ENCODE measurements at regions not wholly inside any gene's neighbourhood (a gene's known extent, or its start where the extent isn't known, plus 50 kb on each side); places are given as distances from the start of the nearest gene placed in this dataset.

- Histone ChIP-seq H3K9me3 (ENCODE audit: control insufficient read depth in 4 of 4, insufficient read depth in 3 of 4, low read length in 3 of 4) (peaks cover 0 to 2% (median 0%) of the 10 kb centered on the region in 4 donors), H3K27me3 (ENCODE audit: control insufficient read depth in 3 of 3, insufficient read depth in 3 of 3, low read length in 2 of 3) (no peaks in the 10 kb centered on the region), H3K4me3 (no peak overlapping the region), H3K4me1 (ENCODE audit: control insufficient read depth in 5 of 5, insufficient read depth in 5 of 5, low read length in 5 of 5) (peaks cover 0 to 13% (median 9%) of the 10 kb centered on the region in 5 donors), H3K9ac (ENCODE audit: insufficient read depth in 1 of 2, low read length in 2 of 2) (no peak overlapping the region), H3K36me3 (ENCODE audit: control insufficient read depth in 4 of 4, insufficient read depth in 4 of 4, low read length in 4 of 4) (no peaks in the 10 kb centered on the region), H3K27ac (ENCODE audit: low read depth in 1 of 2, low read length in 1 of 2) (no peak overlapping the region)
- ATAC-seq (ENCODE audit: insufficient read depth, low FRiP score) (no peak), DNase-seq (no peak)
- 39 to 49% methylated on average over 11 of the region's 11 CpGs for WGBS, 2 donors
- TF ChIP-seq, protein P1, sequence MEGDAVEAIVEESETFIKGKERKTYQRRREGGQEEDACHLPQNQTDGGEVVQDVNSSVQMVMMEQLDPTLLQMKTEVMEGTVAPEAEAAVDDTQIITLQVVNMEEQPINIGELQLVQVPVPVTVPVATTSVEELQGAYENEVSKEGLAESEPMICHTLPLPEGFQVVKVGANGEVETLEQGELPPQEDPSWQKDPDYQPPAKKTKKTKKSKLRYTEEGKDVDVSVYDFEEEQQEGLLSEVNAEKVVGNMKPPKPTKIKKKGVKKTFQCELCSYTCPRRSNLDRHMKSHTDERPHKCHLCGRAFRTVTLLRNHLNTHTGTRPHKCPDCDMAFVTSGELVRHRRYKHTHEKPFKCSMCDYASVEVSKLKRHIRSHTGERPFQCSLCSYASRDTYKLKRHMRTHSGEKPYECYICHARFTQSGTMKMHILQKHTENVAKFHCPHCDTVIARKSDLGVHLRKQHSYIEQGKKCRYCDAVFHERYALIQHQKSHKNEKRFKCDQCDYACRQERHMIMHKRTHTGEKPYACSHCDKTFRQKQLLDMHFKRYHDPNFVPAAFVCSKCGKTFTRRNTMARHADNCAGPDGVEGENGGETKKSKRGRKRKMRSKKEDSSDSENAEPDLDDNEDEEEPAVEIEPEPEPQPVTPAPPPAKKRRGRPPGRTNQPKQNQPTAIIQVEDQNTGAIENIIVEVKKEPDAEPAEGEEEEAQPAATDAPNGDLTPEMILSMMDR (IDR thresholded peaks at IDR 0.05; ENCODE audit: control extremely low read depth, extremely low read depth): no peak
These were observed 210.0 kb upstream of the PRDM1 start for GRCh38 chr6:105875974-105876640.

- TF ChIP-seq, protein P1 (IDR thresholded peaks at IDR 0.05; ENCODE audit: control extremely low read depth, extremely low read depth): no peak
- Histone ChIP-seq H3K27ac (ENCODE audit: low read depth in 1 of 2, low read length in 1 of 2) (no peak overlapping the region), H3K36me3 (ENCODE audit: control insufficient read depth in 4 of 4, insufficient read depth in 4 of 4, low read length in 4 of 4) (no peaks in the 10 kb centered on the region), H3K9me3 (ENCODE audit: control insufficient read depth in 4 of 4, insufficient read depth in 3 of 4, low read length in 3 of 4) (peaks cover 0 to 2% (median 0%) of the 10 kb centered on the region in 4 donors), H3K27me3 (ENCODE audit: control insufficient read depth in 3 of 3, insufficient read depth in 3 of 3, low read length in 2 of 3) (no peaks in the 10 kb centered on the region), H3K4me3 (no peak overlapping the region), H3K4me1 (ENCODE audit: control insufficient read depth in 5 of 5, insufficient read depth in 5 of 5, low read length in 5 of 5) (peaks cover 0 to 13% (median 9%) of the 10 kb centered on the region in 5 donors), H3K9ac (ENCODE audit: insufficient read depth in 1 of 2, low read length in 2 of 2) (no peak overlapping the region)
- no peak for DNase-seq
- WGBS, 2 donors: 85 to 92% methylated on average over 8 of the region's 8 CpGs
- ATAC-seq (ENCODE audit: insufficient read depth, low FRiP score): no peak
These were observed 211.1 kb upstream of the PRDM1 start for GRCh38 chr6:105874835-105875626.

- no peaks in the 10 kb centered on the region for H3K27me3 ChIP-seq (ENCODE audit: control insufficient read depth in 3 of 3, insufficient read depth in 3 of 3, low read length in 2 of 3)
- ATAC-seq (ENCODE audit: insufficient read depth, low FRiP score) (no peak), DNase-seq (no peak)
- H3K4me1 ChIP-seq (ENCODE audit: control insufficient read depth in 5 of 5, insufficient read depth in 5 of 5, low read length in 5 of 5): peaks cover 0 to 13% (median 9%) of the 10 kb centered on the region in 5 donors
- no peak overlapping the region for H3K9ac ChIP-seq (ENCODE audit: insufficient read depth in 1 of 2, low read length in 2 of 2)
- TF ChIP-seq, protein P1 (IDR thresholded peaks at IDR 0.05; ENCODE audit: control extremely low read depth, extremely low read depth): no peak
- 59 to 78% methylated on average over 3 of the region's 3 CpGs for WGBS, 2 donors
- no peaks in the 10 kb centered on the region for H3K36me3 ChIP-seq (ENCODE audit: control insufficient read depth in 4 of 4, insufficient read depth in 4 of 4, low read length in 4 of 4)
- H3K27ac ChIP-seq (ENCODE audit: low read depth in 1 of 2, low read length in 1 of 2): no peak overlapping the region
- peaks cover 0 to 2% (median 0%) of the 10 kb centered on the region in 4 donors for H3K9me3 ChIP-seq (ENCODE audit: control insufficient read depth in 4 of 4, insufficient read depth in 3 of 4, low read length in 3 of 4)
- H3K4me3 ChIP-seq: no peak overlapping the region
These were observed 212.3 kb upstream of the PRDM1 start for GRCh38 chr6:105873799-105874198.
